DOHH2 (cell line): ENCODE measurements at regions not wholly inside any gene's neighbourhood (a gene's known extent, or its start where the extent isn't known, plus 50 kb on each side); places are given as distances from the start of the nearest gene placed in this dataset.

ENCODE experiments used
- EZH2phosphoT487 ChIP-seq: fragments of 200-600 bp; sonication (generic); IDR thresholded peaks from 2 replicates; pipeline ENCODE4 v1.6.1; 2017; ENCODE audit warnings: borderline replicate concordance, mild to moderate bottlenecking, antibody characterized with exemption, low read length, moderate library complexity, mixed read lengths
- TF ChIP-seq, protein P1 (sequence below): fragments of 200-600 bp; sonication (generic); IDR thresholded peaks from one replicate; pipeline ENCODE4 v1.5.1; 2014; ENCODE audit warnings: antibody characterized with exemption, mild to moderate bottlenecking, low read depth, low read length; ENCODE audit not compliant: poor library complexity, severe bottlenecking

- TF ChIP-seq, protein P1, sequence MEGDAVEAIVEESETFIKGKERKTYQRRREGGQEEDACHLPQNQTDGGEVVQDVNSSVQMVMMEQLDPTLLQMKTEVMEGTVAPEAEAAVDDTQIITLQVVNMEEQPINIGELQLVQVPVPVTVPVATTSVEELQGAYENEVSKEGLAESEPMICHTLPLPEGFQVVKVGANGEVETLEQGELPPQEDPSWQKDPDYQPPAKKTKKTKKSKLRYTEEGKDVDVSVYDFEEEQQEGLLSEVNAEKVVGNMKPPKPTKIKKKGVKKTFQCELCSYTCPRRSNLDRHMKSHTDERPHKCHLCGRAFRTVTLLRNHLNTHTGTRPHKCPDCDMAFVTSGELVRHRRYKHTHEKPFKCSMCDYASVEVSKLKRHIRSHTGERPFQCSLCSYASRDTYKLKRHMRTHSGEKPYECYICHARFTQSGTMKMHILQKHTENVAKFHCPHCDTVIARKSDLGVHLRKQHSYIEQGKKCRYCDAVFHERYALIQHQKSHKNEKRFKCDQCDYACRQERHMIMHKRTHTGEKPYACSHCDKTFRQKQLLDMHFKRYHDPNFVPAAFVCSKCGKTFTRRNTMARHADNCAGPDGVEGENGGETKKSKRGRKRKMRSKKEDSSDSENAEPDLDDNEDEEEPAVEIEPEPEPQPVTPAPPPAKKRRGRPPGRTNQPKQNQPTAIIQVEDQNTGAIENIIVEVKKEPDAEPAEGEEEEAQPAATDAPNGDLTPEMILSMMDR: no peak
- TF ChIP-seq EZH2phosphoT487: no peak
Observed at GRCh38 chr12:5246196-5246595, 185.7 kb upstream of the NTF3 start.
